BLaER1 treated with 17β-estradiol and CSF1 and Interleukin-3, amounts not matched to agents 10 nM and 100 nM (cell line): ENCODE measurements at regions not wholly inside any gene's neighbourhood (a gene's known extent, or its start where the extent isn't known, plus 50 kb on each side); places are given as distances from the start of the nearest gene placed in this dataset.

Experiments used
- H3K27ac ChIP-seq, 11 experiments: shearing (Covaris generic); formaldehyde crosslinking; 2 replicates each; pipeline ENCODE4 v1.8.1; 2022
- H3K27me3 ChIP-seq, 11 experiments: shearing (Covaris generic); formaldehyde crosslinking; 2 replicates each; pipeline ENCODE4 v1.8.1; 2022
- H3K36me3 ChIP-seq, 11 experiments: shearing (Covaris generic); formaldehyde crosslinking; 2 replicates each; pipeline ENCODE4 v1.8.1; 2022
- H3K4me1 ChIP-seq, 10 experiments: shearing (Covaris generic); formaldehyde crosslinking; 2 replicates each; pipeline ENCODE4 v1.8.1; 2022
- H3K4me2 ChIP-seq, 11 experiments: shearing (Covaris generic); formaldehyde crosslinking; 2 replicates each; pipeline ENCODE4 v1.8.1; 2022
- H3K4me3 ChIP-seq, 10 experiments: shearing (Covaris generic); formaldehyde crosslinking; 2 replicates each; pipeline ENCODE4 v1.8.1; 2022
- H3K9ac ChIP-seq, 11 experiments: shearing (Covaris generic); formaldehyde crosslinking; 2 replicates each; pipeline ENCODE4 v1.8.1; 2022
- H3K9me3 ChIP-seq, 11 experiments: shearing (Covaris generic); formaldehyde crosslinking; replicated peaks in 1 of 11; 2 replicates each; pipeline ENCODE4 v1.8.1; 2022
- H4K20me1 ChIP-seq, 11 experiments: shearing (Covaris generic); formaldehyde crosslinking; 2 replicates each; pipeline ENCODE4 v1.8.1; 2022
- Cebpa-rat ChIP-seq, 11 experiments: shearing (Covaris generic); IDR thresholded peaks; 2 replicates each; pipeline ENCODE4 v1.8.1; 2022

GRCh38 chr3:66863205-66864111 is 134.6 kb upstream of the KBTBD8 start:
- Histone ChIP-seq H3K27me3 (no peaks in the 10 kb centered on the region), H3K4me2 (no peak overlapping the region), H3K27ac (no peak overlapping the region), H4K20me1 (no peaks in the 10 kb centered on the region), H3K4me1 (no peaks in the 10 kb centered on the region), H3K9ac (no peak overlapping the region), H3K9me3 (peaks cover 0 to 11% (median 5%) of the 10 kb centered on the region in 11 experiments; a peak in 8 of 22 replicates), H3K36me3 (no peaks in the 10 kb centered on the region), H3K4me3 (no peak overlapping the region)
- no peak for TF ChIP-seq Cebpa-rat (IDR thresholded peaks at IDR 0.05)

DNA sequence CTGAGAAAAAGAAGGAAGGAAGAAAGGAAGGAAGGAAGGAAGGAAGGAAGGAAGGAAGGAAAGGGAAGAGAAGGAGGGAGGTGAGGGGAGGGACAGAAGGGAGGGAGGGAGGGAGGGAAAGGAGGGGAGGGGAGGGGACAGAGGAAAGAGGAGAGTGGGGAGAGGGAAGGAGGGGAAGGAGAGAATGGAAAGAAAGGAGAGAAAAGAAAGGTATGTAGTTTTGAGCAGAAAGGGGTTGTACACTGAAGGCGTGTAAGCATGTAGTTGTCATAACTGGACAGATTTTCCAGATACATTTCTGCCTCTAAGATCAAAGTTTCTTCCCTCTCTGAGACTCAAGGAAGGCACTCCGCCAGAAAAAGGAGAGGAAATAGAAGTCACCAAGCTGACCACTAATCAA is 113.4 kb upstream of the KBTBD8 start:
- H3K36me3 ChIP-seq: no peaks in the 10 kb centered on the region
- H4K20me1 ChIP-seq: no peaks in the 10 kb centered on the region
- H3K9ac ChIP-seq: no peak overlapping the region

GRCh38 chr3:66885326-66886000 is 112.6 kb upstream of the KBTBD8 start:
- Histone ChIP-seq H3K9ac (no peak overlapping the region), H3K4me1 (no peaks in the 10 kb centered on the region), H3K27ac (no peak overlapping the region), H4K20me1 (no peaks in the 10 kb centered on the region), H3K4me3 (no peak overlapping the region), H3K27me3 (no peaks in the 10 kb centered on the region), H3K36me3 (no peaks in the 10 kb centered on the region), H3K4me2 (no peak overlapping the region), H3K9me3 (no peaks in the 10 kb centered on the region; a peak in 1 of 22 replicates)
- no peak for TF ChIP-seq Cebpa-rat (IDR thresholded peaks at IDR 0.05)

More for the DNA sequence above, 113.4 kb upstream of the KBTBD8 start:
- no peaks in the 10 kb centered on the region for H3K27me3 ChIP-seq
- no peak overlapping the region for H3K4me3 ChIP-seq
- H3K9me3 ChIP-seq: no peaks in the 10 kb centered on the region; a peak in 1 of 22 replicates
- no peak overlapping the region for H3K27ac ChIP-seq
- no peak for TF ChIP-seq Cebpa-rat (IDR thresholded peaks at IDR 0.05)
- H3K4me2 ChIP-seq: no peak overlapping the region
- H3K4me1 ChIP-seq: no peaks in the 10 kb centered on the region

- Histone ChIP-seq H3K9me3 (peaks cover 7 to 25% (median 22%) of the 10 kb centered on the region in 11 experiments; a peak in 21 of 22 replicates), H3K36me3 (no peaks in the 10 kb centered on the region), H4K20me1 (no peaks in the 10 kb centered on the region), H3K9ac (no peak overlapping the region), H3K4me1 (no peaks in the 10 kb centered on the region), H3K27ac (no peak overlapping the region), H3K4me3 (no peak overlapping the region), H3K27me3 (no peaks in the 10 kb centered on the region), H3K4me2 (no peak overlapping the region)
- no peak for TF ChIP-seq Cebpa-rat (IDR thresholded peaks at IDR 0.05)
Measured at GRCh38 chr3:66889750-66890494, 108.2 kb upstream of the KBTBD8 start.

GRCh38 chr3:66898155-66898554 is 100.0 kb upstream of the KBTBD8 start:
- TF ChIP-seq Cebpa-rat (IDR thresholded peaks at IDR 0.05): no peak
- Histone ChIP-seq H3K4me2 (no peak overlapping the region), H4K20me1 (no peaks in the 10 kb centered on the region), H3K4me1 (no peaks in the 10 kb centered on the region), H3K27ac (no peak overlapping the region), H3K27me3 (no peaks in the 10 kb centered on the region), H3K4me3 (no peak overlapping the region), H3K9ac (no peak overlapping the region), H3K9me3 (peaks cover 69 to 97% (median 88%) of the 10 kb centered on the region in 11 experiments), H3K36me3 (no peaks in the 10 kb centered on the region)

- Histone ChIP-seq H3K4me1 (peaks cover 0 to 26% (median 0%) of the 10 kb centered on the region in 10 experiments; a peak in 6 of 20 replicates), H3K4me2 (peak overlapping the region in 3 of 11 experiments; percentile 29 to 68 (median 50); a peak in 5 of 22 replicates), H3K36me3 (no peaks in the 10 kb centered on the region), H3K27me3 (no peaks in the 10 kb centered on the region), H4K20me1 (no peaks in the 10 kb centered on the region), H3K4me3 (no peak overlapping the region), H3K9me3 (peaks cover 29 to 47% (median 37%) of the 10 kb centered on the region in 11 experiments), H3K27ac (peak overlapping the region in 3 of 11 experiments; percentile 49 to 57 (median 55); a peak in 6 of 22 replicates), H3K9ac (no peak overlapping the region; a peak in 1 of 22 replicates)
- TF ChIP-seq Cebpa-rat (IDR thresholded peaks at IDR 0.05): no peak
Measured at GRCh38 chr3:66904336-66904735, 93.8 kb upstream of the KBTBD8 start.

DNA sequence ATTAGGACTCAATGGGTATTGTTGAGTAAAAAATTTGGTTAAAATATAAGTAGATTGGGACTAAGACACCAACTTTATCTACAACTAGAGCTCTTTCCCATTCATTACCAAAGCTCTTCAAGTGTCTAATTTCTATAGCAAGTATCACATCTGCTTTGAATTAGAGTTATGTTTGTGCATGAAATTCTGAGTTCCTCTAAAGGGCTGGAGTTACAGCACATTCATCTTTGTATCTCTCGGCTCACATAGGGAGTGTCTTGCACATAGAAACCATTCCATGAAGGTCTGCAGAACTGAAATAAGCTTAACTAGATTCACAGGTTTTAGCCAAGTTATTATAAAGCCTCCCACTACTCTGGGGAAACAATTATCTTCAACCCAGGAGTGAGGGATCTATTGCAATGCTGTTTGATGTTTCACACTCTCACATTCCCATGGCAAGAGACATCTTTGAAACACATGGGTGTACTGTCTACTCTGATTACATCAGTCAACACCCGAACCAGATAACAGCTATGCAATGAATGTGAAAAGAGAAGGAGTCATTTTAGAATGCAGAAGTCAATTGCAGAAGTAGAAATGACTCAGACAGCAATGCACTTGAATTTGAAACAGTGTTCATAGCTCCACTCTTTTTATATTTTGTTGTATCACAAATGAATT is 93.1 kb upstream of the KBTBD8 start:
- peaks cover 23 to 40% (median 31%) of the 10 kb centered on the region in 11 experiments for H3K9me3 ChIP-seq
- H3K27me3 ChIP-seq: no peaks in the 10 kb centered on the region
- H3K27ac ChIP-seq: peak overlapping the region in 4 of 11 experiments; percentile 26 to 57 (median 52); a peak in 8 of 22 replicates
- H3K4me1 ChIP-seq: peaks cover 0 to 26% (median 0%) of the 10 kb centered on the region in 10 experiments; a peak in 6 of 20 replicates
- H3K4me2 ChIP-seq: peak overlapping the region in 4 of 11 experiments; percentile 1 to 68 (median 40); a peak in 5 of 22 replicates
- H4K20me1 ChIP-seq: no peaks in the 10 kb centered on the region
- TF ChIP-seq Cebpa-rat (IDR thresholded peaks at IDR 0.05): peak in 1 of 11 experiments; percentile 18; a peak in 1 of 22 replicates
- no peaks in the 10 kb centered on the region for H3K36me3 ChIP-seq
- no peak overlapping the region; a peak in 2 of 22 replicates for H3K9ac ChIP-seq
- no peak overlapping the region for H3K4me3 ChIP-seq

GRCh38 chr3:66907136-66907535 is 91.0 kb upstream of the KBTBD8 start:
- Histone ChIP-seq H3K9me3 (peaks cover 2 to 22% (median 13%) of the 10 kb centered on the region in 11 experiments; a peak in 16 of 22 replicates), H3K4me3 (no peak overlapping the region), H3K27ac (no peak overlapping the region), H3K4me1 (peaks cover 0 to 26% (median 0%) of the 10 kb centered on the region in 10 experiments; a peak in 6 of 20 replicates), H3K36me3 (no peaks in the 10 kb centered on the region), H4K20me1 (no peaks in the 10 kb centered on the region), H3K9ac (no peak overlapping the region), H3K27me3 (no peaks in the 10 kb centered on the region), H3K4me2 (no peak overlapping the region)
- no peak for TF ChIP-seq Cebpa-rat (IDR thresholded peaks at IDR 0.05)
